DOHH2 (cell line): ENCODE measurements at regions not wholly inside any gene's neighbourhood (a gene's known extent, or its start where the extent isn't known, plus 50 kb on each side); places are given as distances from the start of the nearest gene placed in this dataset.

ENCODE experiments used
- H3F3A ChIP-seq: fragments of 200-600 bp; sonication (generic), shearing (Covaris generic); 2 replicates; pipeline ENCODE4 v1.6.0; 2016; ENCODE audit warnings: antibody characterized with exemption, mild to moderate bottlenecking; ENCODE audit not compliant: control insufficient read depth, insufficient read depth
- H3K27ac ChIP-seq: fragments of 200-600 bp; sonication (generic); 2 replicates; pipeline ENCODE4 v1.5.1; 2014; ENCODE audit warnings: low read depth, mild to moderate bottlenecking, low read length, moderate library complexity
- H3K27me3 ChIP-seq: fragments of 200-600 bp; sonication (generic); 2 replicates; pipeline ENCODE4 v1.6.1; 2014; ENCODE audit warnings: mild to moderate bottlenecking, low read length, mixed read lengths; ENCODE audit not compliant: control insufficient read depth
- H3K36me3 ChIP-seq: fragments of 200-600 bp; sonication (generic); 2 replicates; pipeline ENCODE4 v1.6.1; 2014; ENCODE audit warnings: mild to moderate bottlenecking, low read length, moderate library complexity, mixed read lengths; ENCODE audit not compliant: control insufficient read depth
- H3K4me1 ChIP-seq: fragments of 200-600 bp; sonication (generic); 2 replicates; pipeline ENCODE4 v1.6.1; 2014; ENCODE audit warnings: mild to moderate bottlenecking, low read length, mixed read lengths; ENCODE audit not compliant: control insufficient read depth
- H3K4me2 ChIP-seq: fragments of 200-600 bp; sonication (generic); 2 replicates; pipeline ENCODE4 v1.6.0; 2014; ENCODE audit warnings: mild to moderate bottlenecking, low read length, moderate library complexity
- H3K4me3 ChIP-seq: fragments of 200-600 bp; sonication (generic); 2 replicates; pipeline ENCODE4 v1.5.1; 2014; ENCODE audit warnings: mild to moderate bottlenecking, low read length, mixed read lengths
- H3K79me2 ChIP-seq: fragments of 200-600 bp; sonication (generic); 2 replicates; pipeline ENCODE4 v1.6.1; 2014; ENCODE audit warnings: mild to moderate bottlenecking, low read length, mixed read lengths; ENCODE audit not compliant: control insufficient read depth
- H3K9me2 ChIP-seq: fragments of 200-600 bp; sonication (generic); replicated peaks from 2 replicates; pipeline ENCODE4 v1.6.1; 2014; ENCODE audit warnings: mild to moderate bottlenecking, low read length, mixed read lengths; ENCODE audit not compliant: control insufficient read depth
- H3K9me3 ChIP-seq: fragments of 200-600 bp; sonication (generic); 2 replicates; pipeline ENCODE4 v1.6.1; 2014; ENCODE audit warnings: antibody characterized with exemption, low read length, mixed read lengths; ENCODE audit not compliant: control insufficient read depth, insufficient read depth
- H4K20me1 ChIP-seq: fragments of 200-600 bp; sonication (generic); 2 replicates; pipeline ENCODE4 v1.6.0; 2014; ENCODE audit warnings: low read depth, mild to moderate bottlenecking, antibody characterized with exemption, low read length, moderate library complexity; ENCODE audit not compliant: control insufficient read depth, insufficient read depth
- EZH2phosphoT487 ChIP-seq: fragments of 200-600 bp; sonication (generic); IDR thresholded peaks from 2 replicates; pipeline ENCODE4 v1.6.1; 2017; ENCODE audit warnings: borderline replicate concordance, mild to moderate bottlenecking, antibody characterized with exemption, low read length, moderate library complexity, mixed read lengths
- TF ChIP-seq, protein P1 (sequence below): fragments of 200-600 bp; sonication (generic); IDR thresholded peaks from one replicate; pipeline ENCODE4 v1.5.1; 2014; ENCODE audit warnings: antibody characterized with exemption, mild to moderate bottlenecking, low read depth, low read length; ENCODE audit not compliant: poor library complexity, severe bottlenecking

DNA sequence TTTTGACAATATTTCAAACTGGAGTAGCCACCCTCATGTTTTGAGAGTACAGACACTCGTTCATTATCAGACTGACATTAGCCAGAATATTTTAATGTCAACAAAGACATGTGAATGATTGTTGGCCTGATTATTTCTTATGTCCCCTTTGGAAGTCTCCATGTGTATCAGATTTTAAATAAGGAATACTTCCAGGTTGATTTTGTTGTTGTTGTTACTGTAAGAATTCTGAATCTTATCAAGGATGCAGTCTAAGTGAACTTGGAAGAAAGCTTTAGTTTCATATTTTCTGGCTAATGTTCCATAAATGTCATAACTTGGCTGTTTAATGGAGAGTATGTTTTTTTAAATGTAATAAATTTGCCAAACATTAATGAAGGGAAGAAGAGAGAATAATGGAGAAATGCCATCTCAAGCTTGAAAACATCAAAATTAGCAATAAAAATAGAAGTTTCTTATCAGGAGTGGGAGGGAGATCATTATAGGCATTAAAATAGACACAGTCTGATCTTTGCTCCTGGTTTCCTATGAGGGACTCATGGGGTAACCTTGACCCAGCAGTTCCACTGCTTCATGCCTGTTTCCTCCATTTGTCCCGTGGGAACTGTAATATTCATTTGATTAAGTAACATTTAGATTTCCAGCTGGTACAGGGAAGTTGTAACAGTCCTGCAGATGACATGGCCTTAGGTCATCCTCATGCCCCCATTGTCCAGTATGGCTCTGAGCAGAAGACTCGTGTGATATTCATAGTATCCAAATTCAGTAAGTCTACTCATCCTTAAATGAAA, 122.4 kb upstream of the KIAA1217 start:
- Histone ChIP-seq H3K9me2 (no peaks in the 10 kb centered on the region), H3K9me3 (no peaks in the 10 kb centered on the region), H4K20me1 (no peaks in the 10 kb centered on the region), H3K27me3 (no peaks in the 10 kb centered on the region), H3K4me2 (no peak overlapping the region), H3K36me3 (no peaks in the 10 kb centered on the region), H3K79me2 (no peaks in the 10 kb centered on the region), H3K4me3 (no peak overlapping the region), H3F3A (no peaks in the 10 kb centered on the region), H3K27ac (no peak overlapping the region), H3K4me1 (no peaks in the 10 kb centered on the region)
- no peak for TF ChIP-seq EZH2phosphoT487
- TF ChIP-seq, protein P1, sequence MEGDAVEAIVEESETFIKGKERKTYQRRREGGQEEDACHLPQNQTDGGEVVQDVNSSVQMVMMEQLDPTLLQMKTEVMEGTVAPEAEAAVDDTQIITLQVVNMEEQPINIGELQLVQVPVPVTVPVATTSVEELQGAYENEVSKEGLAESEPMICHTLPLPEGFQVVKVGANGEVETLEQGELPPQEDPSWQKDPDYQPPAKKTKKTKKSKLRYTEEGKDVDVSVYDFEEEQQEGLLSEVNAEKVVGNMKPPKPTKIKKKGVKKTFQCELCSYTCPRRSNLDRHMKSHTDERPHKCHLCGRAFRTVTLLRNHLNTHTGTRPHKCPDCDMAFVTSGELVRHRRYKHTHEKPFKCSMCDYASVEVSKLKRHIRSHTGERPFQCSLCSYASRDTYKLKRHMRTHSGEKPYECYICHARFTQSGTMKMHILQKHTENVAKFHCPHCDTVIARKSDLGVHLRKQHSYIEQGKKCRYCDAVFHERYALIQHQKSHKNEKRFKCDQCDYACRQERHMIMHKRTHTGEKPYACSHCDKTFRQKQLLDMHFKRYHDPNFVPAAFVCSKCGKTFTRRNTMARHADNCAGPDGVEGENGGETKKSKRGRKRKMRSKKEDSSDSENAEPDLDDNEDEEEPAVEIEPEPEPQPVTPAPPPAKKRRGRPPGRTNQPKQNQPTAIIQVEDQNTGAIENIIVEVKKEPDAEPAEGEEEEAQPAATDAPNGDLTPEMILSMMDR: no peak

DNA sequence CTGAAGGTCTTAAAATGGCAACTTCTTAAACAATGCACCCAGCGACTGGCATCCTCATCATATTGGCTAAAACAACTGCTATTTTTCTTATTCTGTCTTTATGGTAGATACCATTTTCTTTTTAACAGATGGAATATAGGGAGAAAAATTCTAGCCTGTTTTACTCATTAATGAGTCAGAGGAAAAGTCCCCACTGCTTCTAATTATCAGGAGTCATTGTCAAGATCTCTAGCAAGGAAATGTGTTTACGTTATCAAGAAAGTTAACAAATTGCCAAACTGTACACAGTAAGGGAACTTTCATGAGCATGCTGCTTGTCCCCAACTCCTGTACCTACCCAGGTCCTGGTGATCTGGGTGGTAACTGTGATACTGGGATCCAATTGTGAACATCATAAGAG, 117.7 kb upstream of the KIAA1217 start:
- Histone ChIP-seq H4K20me1 (no peaks in the 10 kb centered on the region), H3K4me1 (no peaks in the 10 kb centered on the region), H3K27ac (no peak overlapping the region), H3K9me3 (no peaks in the 10 kb centered on the region), H3F3A (no peaks in the 10 kb centered on the region), H3K79me2 (no peaks in the 10 kb centered on the region), H3K36me3 (no peaks in the 10 kb centered on the region), H3K9me2 (no peaks in the 10 kb centered on the region), H3K4me3 (no peak overlapping the region), H3K4me2 (no peak overlapping the region), H3K27me3 (no peaks in the 10 kb centered on the region)
- TF ChIP-seq EZH2phosphoT487: no peak
- TF ChIP-seq, protein P1: no peak

DNA sequence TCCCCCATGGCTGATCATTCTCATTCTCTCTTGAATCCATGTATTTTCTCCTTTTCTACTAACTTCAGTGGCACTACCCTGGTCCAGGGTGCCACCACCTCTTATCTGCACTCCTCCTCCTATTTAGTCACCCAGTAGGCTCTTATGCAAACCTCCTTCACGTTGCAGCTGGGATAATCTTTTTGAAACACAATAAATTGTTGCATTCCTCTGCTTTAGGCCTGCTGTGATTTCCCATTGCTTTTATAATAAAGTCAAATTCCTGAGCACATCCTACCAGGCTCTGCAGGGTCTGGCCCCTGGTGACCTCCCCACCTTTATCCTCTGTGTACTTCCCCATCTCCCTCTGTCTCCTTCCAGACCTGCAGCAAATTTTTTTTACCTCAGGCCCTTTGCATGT, 112.7 kb upstream of the KIAA1217 start:
- H4K20me1 ChIP-seq: no peaks in the 10 kb centered on the region
- H3K27ac ChIP-seq: no peak overlapping the region
- H3K9me2 ChIP-seq: no peaks in the 10 kb centered on the region; the same call in 1 of the 2 replicates
- H3K4me2 ChIP-seq: no peak overlapping the region
- H3K4me3 ChIP-seq: no peak overlapping the region
- no peaks in the 10 kb centered on the region for H3K27me3 ChIP-seq
- H3K36me3 ChIP-seq: no peaks in the 10 kb centered on the region
- no peaks in the 10 kb centered on the region for H3K79me2 ChIP-seq
- H3K9me3 ChIP-seq: no peaks in the 10 kb centered on the region
- H3K4me1 ChIP-seq: no peaks in the 10 kb centered on the region
- no peaks in the 10 kb centered on the region for H3F3A ChIP-seq
- no peak for TF ChIP-seq EZH2phosphoT487
- TF ChIP-seq, protein P1: no peak
